VCaP (cell line): ENCODE measurements at regions not wholly inside any gene's neighbourhood (a gene's known extent, or its start where the extent isn't known, plus 50 kb on each side); places are given as distances from the start of the nearest gene placed in this dataset.

Experiments used
- H3K27ac ChIP-seq: fragments of 450-650 bp; 2 replicates; pipeline ENCODE4 v1.5.1; 2017
- CTCF ChIP-seq: fragments of 450-650 bp; conservative IDR thresholded peaks from 2 replicates; pipeline ENCODE4 v1.5.1; 2017; ENCODE audit warnings: mild to moderate bottlenecking, moderate library complexity

GRCh38 chr3:152200476-152201420 lies 68.0 kb upstream of the MBNL1 start:
- no peak for TF ChIP-seq CTCF
- H3K27ac ChIP-seq = no peak overlapping the region

GRCh38 chr3:152202976-152203626 lies 65.6 kb upstream of the MBNL1 start:
- no peak overlapping the region for H3K27ac ChIP-seq
- no peak for TF ChIP-seq CTCF

GRCh38 chr3:152203652-152204051 lies 65.1 kb upstream of the MBNL1 start:
- no peak for TF ChIP-seq CTCF
- no peak overlapping the region for H3K27ac ChIP-seq

GRCh38 chr3:152204218-152204617 lies 64.5 kb upstream of the MBNL1 start:
- no peak overlapping the region for H3K27ac ChIP-seq
- no peak for TF ChIP-seq CTCF

- H3K27ac ChIP-seq = no peak overlapping the region
- no peak for TF ChIP-seq CTCF
These were observed 63.6 kb upstream of the MBNL1 start for GRCh38 chr3:152205097-152205593.

- no peak for TF ChIP-seq CTCF
- H3K27ac ChIP-seq = peak overlapping the region; percentile 51
These were observed 62.4 kb upstream of the MBNL1 start for GRCh38 chr3:152206243-152206760.

GRCh38 chr3:152208439-152208838 lies 60.3 kb upstream of the MBNL1 start:
- no peak for TF ChIP-seq CTCF
- H3K27ac ChIP-seq = no peak overlapping the region
